Loucy (cell line): ENCODE measurements at regions not wholly inside any gene's neighbourhood (a gene's known extent, or its start where the extent isn't known, plus 50 kb on each side); places are given as distances from the start of the nearest gene placed in this dataset.

Source experiments
- H2AFZ ChIP-seq: fragments of 200-600 bp; sonication (generic); 2 replicates; pipeline ENCODE4 v1.6.0; 2016; ENCODE audit warnings: antibody characterized with exemption, mild to moderate bottlenecking, low read length, moderate library complexity
- H3F3A ChIP-seq: fragments of 200-600 bp; 2 replicates; pipeline ENCODE4 v1.6.0; 2016; ENCODE audit warnings: antibody characterized with exemption, low read depth, mild to moderate bottlenecking
- H3K27me3 ChIP-seq: fragments of 200-600 bp; sonication (generic); 2 replicates; pipeline ENCODE4 v1.6.1; 2014; ENCODE audit warnings: low read length, mild to moderate bottlenecking; ENCODE audit not compliant: insufficient read depth, poor library complexity, severe bottlenecking
- H3K36me3 ChIP-seq: fragments of 200-600 bp; sonication (generic); 2 replicates; pipeline ENCODE4 v1.6.1; 2016; ENCODE audit warnings: low read length; ENCODE audit not compliant: insufficient read depth
- H3K4me1 ChIP-seq: fragments of 200-600 bp; sonication (generic); 2 replicates; pipeline ENCODE4 v1.5.1; 2014; ENCODE audit warnings: low read length, mild to moderate bottlenecking; ENCODE audit not compliant: insufficient read depth, poor library complexity, severe bottlenecking
- H3K4me2 ChIP-seq: fragments of 200-600 bp; sonication (generic); 2 replicates; pipeline ENCODE4 v1.6.0; 2014; ENCODE audit warnings: antibody characterized with exemption, low read length, low read depth, mild to moderate bottlenecking; ENCODE audit not compliant: poor library complexity, severe bottlenecking
- H3K4me3 ChIP-seq: fragments of 200-600 bp; sonication (generic); 2 replicates; pipeline ENCODE4 v1.5.1; 2014; ENCODE audit warnings: low read length, mild to moderate bottlenecking, mixed read lengths; ENCODE audit not compliant: poor library complexity, severe bottlenecking
- H3K79me2 ChIP-seq: fragments of 200-600 bp; sonication (generic); 2 replicates; pipeline ENCODE4 v1.6.1; 2014; ENCODE audit warnings: low read length; ENCODE audit not compliant: insufficient read depth
- H3K9ac ChIP-seq: fragments of 200-600 bp; sonication (generic); 2 replicates; pipeline ENCODE4 v1.6.0; 2014; ENCODE audit warnings: mild to moderate bottlenecking, low read depth, low read length, moderate library complexity; ENCODE audit not compliant: poor library complexity, severe bottlenecking
- H3K9me2 ChIP-seq: fragments of 200-600 bp; sonication (generic); replicated peaks from 2 replicates; pipeline ENCODE4 v1.6.1; 2016; ENCODE audit warnings: low read depth, low read length, mixed read lengths
- H3K9me3 ChIP-seq: fragments of 200-600 bp; sonication (generic); 2 replicates; pipeline ENCODE4 v1.6.1; 2014; ENCODE audit warnings: mild to moderate bottlenecking, antibody characterized with exemption, low read length, low read depth; ENCODE audit not compliant: insufficient read depth
- H4K20me1 ChIP-seq: fragments of 200-600 bp; sonication (generic); 2 replicates; pipeline ENCODE4 v1.6.0; 2014; ENCODE audit warnings: antibody characterized with exemption, low read length, mild to moderate bottlenecking; ENCODE audit not compliant: insufficient read depth, poor library complexity, severe bottlenecking
- EZH2phosphoT487 ChIP-seq: fragments of 200-600 bp; IDR thresholded peaks from 2 replicates; pipeline ENCODE4 v1.6.1; 2018; ENCODE audit warnings: antibody characterized with exemption, mild to moderate bottlenecking, moderate library complexity, borderline replicate concordance
- TF ChIP-seq, protein P1 (sequence below): fragments of 200-600 bp; sonication (generic); conservative IDR thresholded peaks from 2 replicates; pipeline ENCODE4 v1.5.1; 2014; ENCODE audit warnings: mild to moderate bottlenecking, antibody characterized with exemption, low read length

DNA sequence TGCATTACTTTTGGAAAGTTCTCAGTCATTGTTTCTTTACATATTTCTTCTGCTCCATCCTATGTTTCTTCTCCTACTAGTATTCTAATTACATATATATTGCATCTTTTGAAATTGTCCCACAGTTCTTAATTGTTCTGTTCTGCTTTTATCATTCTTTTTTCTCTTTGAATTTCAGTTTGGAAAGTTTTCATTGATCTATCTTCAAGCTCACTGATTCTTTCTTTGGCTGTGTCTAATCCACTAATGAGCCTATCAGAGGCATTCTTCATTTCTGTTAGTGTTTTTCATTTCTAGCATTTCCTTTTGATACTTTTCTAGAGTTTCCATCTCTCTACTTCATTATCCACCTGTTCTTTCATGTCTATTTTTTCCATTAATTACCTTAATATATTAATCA lies 159.0 kb upstream of the KCNJ15 start:
- no peak overlapping the region for H2AFZ ChIP-seq
- no peaks in the 10 kb centered on the region for H3K9me3 ChIP-seq
- no peaks in the 10 kb centered on the region for H3K36me3 ChIP-seq
- H4K20me1 ChIP-seq, result no peaks in the 10 kb centered on the region
- 0 out of 2 replicates have a peak, but pooled peaks cover 4% of the 10 kb centered on the region for H3K9me2 ChIP-seq
- no peaks in the 10 kb centered on the region for H3K79me2 ChIP-seq
- no peak for TF ChIP-seq EZH2phosphoT487
- TF ChIP-seq, protein P1, sequence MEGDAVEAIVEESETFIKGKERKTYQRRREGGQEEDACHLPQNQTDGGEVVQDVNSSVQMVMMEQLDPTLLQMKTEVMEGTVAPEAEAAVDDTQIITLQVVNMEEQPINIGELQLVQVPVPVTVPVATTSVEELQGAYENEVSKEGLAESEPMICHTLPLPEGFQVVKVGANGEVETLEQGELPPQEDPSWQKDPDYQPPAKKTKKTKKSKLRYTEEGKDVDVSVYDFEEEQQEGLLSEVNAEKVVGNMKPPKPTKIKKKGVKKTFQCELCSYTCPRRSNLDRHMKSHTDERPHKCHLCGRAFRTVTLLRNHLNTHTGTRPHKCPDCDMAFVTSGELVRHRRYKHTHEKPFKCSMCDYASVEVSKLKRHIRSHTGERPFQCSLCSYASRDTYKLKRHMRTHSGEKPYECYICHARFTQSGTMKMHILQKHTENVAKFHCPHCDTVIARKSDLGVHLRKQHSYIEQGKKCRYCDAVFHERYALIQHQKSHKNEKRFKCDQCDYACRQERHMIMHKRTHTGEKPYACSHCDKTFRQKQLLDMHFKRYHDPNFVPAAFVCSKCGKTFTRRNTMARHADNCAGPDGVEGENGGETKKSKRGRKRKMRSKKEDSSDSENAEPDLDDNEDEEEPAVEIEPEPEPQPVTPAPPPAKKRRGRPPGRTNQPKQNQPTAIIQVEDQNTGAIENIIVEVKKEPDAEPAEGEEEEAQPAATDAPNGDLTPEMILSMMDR, result no peak
- no peak overlapping the region for H3K4me2 ChIP-seq
- no peaks in the 10 kb centered on the region for H3K27me3 ChIP-seq
- H3K4me3 ChIP-seq, result no peak overlapping the region
- H3K9ac ChIP-seq, result no peak overlapping the region
- no peaks in the 10 kb centered on the region for H3F3A ChIP-seq
- H3K4me1 ChIP-seq, result no peaks in the 10 kb centered on the region

DNA sequence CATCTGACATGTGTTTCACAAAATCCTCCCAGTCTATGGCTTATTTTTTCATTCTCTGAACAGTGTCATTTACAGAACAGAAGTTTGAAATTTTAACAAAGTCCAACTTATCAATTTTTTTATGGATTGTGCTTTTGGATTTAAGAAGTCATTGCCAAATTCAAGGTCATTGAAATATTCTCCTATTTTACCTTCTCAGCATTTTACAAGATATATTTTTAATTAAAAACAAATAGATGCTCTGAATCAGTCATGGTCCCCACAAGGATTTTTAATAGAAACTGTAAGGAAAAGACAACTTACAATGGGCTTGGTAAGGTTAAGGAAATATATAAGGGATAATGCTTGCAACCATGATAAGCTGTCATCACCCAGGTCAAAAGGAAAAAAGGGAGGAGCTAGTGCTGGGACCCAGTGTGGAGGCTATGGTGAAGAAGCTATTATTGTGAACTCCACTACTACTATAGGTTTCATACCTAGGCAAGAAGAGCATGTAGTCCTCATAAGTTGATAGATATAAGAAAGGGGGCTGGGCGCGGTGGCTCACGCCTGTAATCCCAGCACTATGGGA lies 144.5 kb upstream of the KCNJ15 start:
- Histone ChIP-seq H3K9me3 (no peaks in the 10 kb centered on the region), H3K4me3 (no peak overlapping the region), H3K9me2 (no peaks in the 10 kb centered on the region), H3K4me1 (no peaks in the 10 kb centered on the region), H3K36me3 (no peaks in the 10 kb centered on the region), H2AFZ (no peak overlapping the region), H3K79me2 (no peaks in the 10 kb centered on the region), H3K9ac (no peak overlapping the region), H4K20me1 (no peaks in the 10 kb centered on the region), H3F3A (no peaks in the 10 kb centered on the region), H3K4me2 (no peak overlapping the region), H3K27me3 (no peaks in the 10 kb centered on the region)
- TF ChIP-seq EZH2phosphoT487, result no peak
- TF ChIP-seq, protein P1, result no peak

DNA sequence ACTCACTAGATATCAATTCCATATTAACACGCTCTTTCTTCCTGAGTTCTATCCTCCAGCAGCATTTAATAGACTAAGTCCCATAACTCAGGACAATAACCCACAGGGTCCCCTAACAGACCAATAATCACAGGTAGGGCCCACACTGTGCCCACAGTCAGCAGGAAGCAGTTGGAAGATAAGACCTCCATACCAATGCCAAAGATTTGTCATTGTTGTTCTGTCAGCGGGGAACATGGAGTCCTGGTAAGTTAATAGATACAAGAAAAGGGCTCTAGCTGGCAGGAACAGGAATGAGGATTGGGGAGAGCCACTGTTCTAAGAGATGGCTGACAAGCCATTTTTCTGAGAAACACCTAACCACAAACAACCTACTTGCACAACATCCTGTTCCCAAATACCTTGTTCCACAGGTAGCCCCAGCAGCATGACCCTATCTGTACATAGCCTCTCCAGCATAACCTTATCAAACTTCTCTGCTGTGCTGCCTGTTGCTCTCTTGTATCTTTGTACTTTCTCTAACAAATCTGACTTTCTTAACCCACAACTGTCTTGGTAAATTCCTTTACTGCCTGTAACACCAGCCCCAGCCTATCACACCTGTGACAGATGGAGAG lies 142.0 kb upstream of the KCNJ15 start:
- Histone ChIP-seq H3K36me3 (no peaks in the 10 kb centered on the region), H2AFZ (no peak overlapping the region), H3K9me3 (no peaks in the 10 kb centered on the region), H3K27me3 (no peaks in the 10 kb centered on the region), H3K4me3 (no peak overlapping the region), H3K4me1 (no peaks in the 10 kb centered on the region), H3K79me2 (no peaks in the 10 kb centered on the region), H3K9ac (no peak overlapping the region), H3K4me2 (no peak overlapping the region), H4K20me1 (no peaks in the 10 kb centered on the region), H3K9me2 (no peaks in the 10 kb centered on the region), H3F3A (no peaks in the 10 kb centered on the region)
- TF ChIP-seq EZH2phosphoT487, result no peak
- TF ChIP-seq, protein P1, result no peak
